ENCODE measurements at regions not wholly inside any gene's neighbourhood (a gene's known extent, or its start where the extent isn't known, plus 50 kb on each side); places are given as distances from the start of the nearest gene placed in this dataset.

DNA sequence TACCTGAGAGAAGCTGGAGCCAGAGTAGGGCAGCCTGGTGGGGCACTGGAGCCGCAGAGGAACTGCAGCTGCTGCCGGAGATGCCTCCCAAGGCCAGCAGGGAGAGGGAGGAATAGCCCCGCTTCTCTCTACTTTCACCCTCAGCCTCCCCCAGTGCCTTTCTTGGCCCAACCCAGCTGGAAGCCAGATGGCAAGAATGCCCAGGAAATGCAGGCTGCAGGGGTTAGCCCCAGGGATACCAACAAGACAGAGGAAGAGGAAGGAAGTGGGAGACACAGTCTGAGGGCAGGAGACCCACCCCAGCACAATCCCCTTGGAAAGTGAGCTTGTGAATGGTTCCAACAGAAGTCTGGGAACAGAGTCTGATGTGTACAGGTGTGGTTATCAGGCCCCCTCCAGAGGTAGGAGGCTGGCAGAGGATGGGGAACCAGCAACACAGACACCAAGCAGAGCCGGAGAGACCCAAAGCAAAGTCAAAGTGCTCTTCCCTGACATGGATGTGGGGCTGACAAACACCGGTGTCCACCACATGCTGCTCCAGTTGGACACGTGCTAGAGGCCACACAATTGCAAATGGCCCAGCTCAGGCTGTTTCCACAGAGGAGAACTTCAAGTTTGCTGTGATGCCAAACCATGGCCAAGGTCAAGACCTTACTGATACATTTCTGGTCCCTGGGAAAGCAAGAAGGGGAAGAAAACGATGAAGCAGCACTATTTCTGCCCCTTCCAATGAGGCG, 418.8 kb upstream of the PROK2 start:
- no peak overlapping the region for H3K27ac ChIP-seq
- no peaks in the 10 kb centered on the region for H3K36me3 ChIP-seq
- H3K27me3 ChIP-seq, result no peaks in the 10 kb centered on the region
- no peak for DNase-seq (ENCODE audit: extremely low spot score in 2 of 2)
- intact Hi-C loops (cut with DNase I), result no loop called here
- H3K4me3 ChIP-seq, result no peak overlapping the region
- no peaks in the 10 kb centered on the region for H3K9me3 ChIP-seq
- H3K4me1 ChIP-seq, result no peaks in the 10 kb centered on the region
- TF ChIP-seq POLR2AphosphoS5 (IDR thresholded peaks at IDR 0.05; ENCODE audit: insufficient read depth in 1 of 2, low read depth in 1 of 2) (no peak), POLR2A (IDR thresholded peaks at IDR 0.05) (no peak)
- TF ChIP-seq, protein P1, sequence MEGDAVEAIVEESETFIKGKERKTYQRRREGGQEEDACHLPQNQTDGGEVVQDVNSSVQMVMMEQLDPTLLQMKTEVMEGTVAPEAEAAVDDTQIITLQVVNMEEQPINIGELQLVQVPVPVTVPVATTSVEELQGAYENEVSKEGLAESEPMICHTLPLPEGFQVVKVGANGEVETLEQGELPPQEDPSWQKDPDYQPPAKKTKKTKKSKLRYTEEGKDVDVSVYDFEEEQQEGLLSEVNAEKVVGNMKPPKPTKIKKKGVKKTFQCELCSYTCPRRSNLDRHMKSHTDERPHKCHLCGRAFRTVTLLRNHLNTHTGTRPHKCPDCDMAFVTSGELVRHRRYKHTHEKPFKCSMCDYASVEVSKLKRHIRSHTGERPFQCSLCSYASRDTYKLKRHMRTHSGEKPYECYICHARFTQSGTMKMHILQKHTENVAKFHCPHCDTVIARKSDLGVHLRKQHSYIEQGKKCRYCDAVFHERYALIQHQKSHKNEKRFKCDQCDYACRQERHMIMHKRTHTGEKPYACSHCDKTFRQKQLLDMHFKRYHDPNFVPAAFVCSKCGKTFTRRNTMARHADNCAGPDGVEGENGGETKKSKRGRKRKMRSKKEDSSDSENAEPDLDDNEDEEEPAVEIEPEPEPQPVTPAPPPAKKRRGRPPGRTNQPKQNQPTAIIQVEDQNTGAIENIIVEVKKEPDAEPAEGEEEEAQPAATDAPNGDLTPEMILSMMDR (IDR thresholded peaks at IDR 0.05), result no peak

GRCh38 chr3:72203105-72203504, 418.2 kb upstream of the PROK2 start:
- Histone ChIP-seq H3K4me3 (no peak overlapping the region), H3K9me3 (no peaks in the 10 kb centered on the region), H3K27me3 (no peaks in the 10 kb centered on the region), H3K4me1 (no peaks in the 10 kb centered on the region), H3K36me3 (no peaks in the 10 kb centered on the region), H3K27ac (no peak overlapping the region)
- no peak for DNase-seq (ENCODE audit: extremely low spot score in 2 of 2)
- TF ChIP-seq POLR2A (IDR thresholded peaks at IDR 0.05) (no peak), POLR2AphosphoS5 (IDR thresholded peaks at IDR 0.05; ENCODE audit: insufficient read depth in 1 of 2, low read depth in 1 of 2) (no peak)
- TF ChIP-seq, protein P1 (IDR thresholded peaks at IDR 0.05), result no peak
- intact Hi-C loops (cut with DNase I), result no loop called here

DNA sequence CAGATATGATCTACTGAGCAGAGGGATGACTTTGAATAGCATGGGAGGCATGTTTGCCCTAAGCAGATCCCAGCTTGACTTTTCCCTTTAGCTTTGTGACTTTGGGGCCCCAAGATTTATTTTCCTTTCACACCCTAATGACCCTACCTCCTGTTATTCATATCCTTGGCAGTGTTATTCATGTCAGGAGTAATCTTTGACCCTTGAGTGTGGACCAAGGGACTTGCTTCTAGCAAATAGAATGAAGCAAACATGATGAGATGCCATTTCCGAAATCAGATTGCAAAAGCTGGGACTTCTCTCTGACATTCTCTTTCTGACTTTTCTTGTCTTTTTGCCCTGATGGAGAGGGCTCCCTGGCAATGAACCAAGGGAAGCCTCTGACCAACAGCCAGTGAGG, 415.4 kb upstream of the PROK2 start:
- no peak for DNase-seq (ENCODE audit: extremely low spot score in 2 of 2)
- H3K27me3 ChIP-seq, result no peaks in the 10 kb centered on the region
- intact Hi-C loops (cut with DNase I), result no loop called here
- no peaks in the 10 kb centered on the region for H3K36me3 ChIP-seq
- H3K27ac ChIP-seq, result no peak overlapping the region
- no peaks in the 10 kb centered on the region for H3K4me1 ChIP-seq
- no peak overlapping the region for H3K4me3 ChIP-seq
- TF ChIP-seq POLR2AphosphoS5 (IDR thresholded peaks at IDR 0.05; ENCODE audit: insufficient read depth in 1 of 2, low read depth in 1 of 2), result no peak
- TF ChIP-seq POLR2A (IDR thresholded peaks at IDR 0.05), result no peak
- TF ChIP-seq, protein P1 (IDR thresholded peaks at IDR 0.05), result no peak
- H3K9me3 ChIP-seq, result no peaks in the 10 kb centered on the region

DNA sequence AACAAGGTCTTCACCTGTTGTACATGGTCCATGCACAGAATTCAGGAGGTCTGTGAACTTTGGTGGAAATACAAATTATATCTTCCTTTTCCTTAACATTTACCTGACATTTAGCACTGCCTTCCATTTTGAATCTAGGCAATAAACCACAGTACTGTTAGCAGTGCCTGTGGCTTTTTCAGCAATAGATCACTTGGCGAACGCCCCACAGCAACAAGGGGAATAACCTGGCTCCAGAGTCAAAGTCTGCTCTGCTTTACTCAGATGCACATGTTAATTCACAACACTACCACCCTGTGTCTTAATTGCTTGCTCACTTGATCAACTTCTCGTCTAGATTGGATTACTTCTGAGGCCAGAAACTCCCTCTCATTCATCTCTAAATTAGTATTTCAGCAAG, 414.6 kb upstream of the PROK2 start:
- Histone ChIP-seq H3K36me3 (no peaks in the 10 kb centered on the region), H3K27me3 (no peaks in the 10 kb centered on the region), H3K27ac (no peak overlapping the region), H3K4me1 (no peaks in the 10 kb centered on the region), H3K4me3 (no peak overlapping the region), H3K9me3 (no peaks in the 10 kb centered on the region)
- DNase-seq (ENCODE audit: extremely low spot score in 2 of 2), result no peak
- intact Hi-C loops (cut with DNase I), result no loop called here
- TF ChIP-seq, protein P1 (IDR thresholded peaks at IDR 0.05), result no peak
- no peak for TF ChIP-seq POLR2AphosphoS5 (IDR thresholded peaks at IDR 0.05; ENCODE audit: insufficient read depth in 1 of 2, low read depth in 1 of 2)
- no peak for TF ChIP-seq POLR2A (IDR thresholded peaks at IDR 0.05)

GRCh38 chr3:72196377-72196929, 411.5 kb upstream of the PROK2 start:
- H3K27me3 ChIP-seq, result no peaks in the 10 kb centered on the region
- H3K4me3 ChIP-seq, result no peak overlapping the region
- no peak for TF ChIP-seq POLR2A (IDR thresholded peaks at IDR 0.05)
- no peak for TF ChIP-seq POLR2AphosphoS5 (IDR thresholded peaks at IDR 0.05; ENCODE audit: insufficient read depth in 1 of 2, low read depth in 1 of 2)
- TF ChIP-seq, protein P1 (IDR thresholded peaks at IDR 0.05), result no peak
- no peaks in the 10 kb centered on the region for H3K36me3 ChIP-seq
- no peak overlapping the region for H3K27ac ChIP-seq
- H3K9me3 ChIP-seq, result no peaks in the 10 kb centered on the region
- no peaks in the 10 kb centered on the region for H3K4me1 ChIP-seq
- DNase-seq (ENCODE audit: extremely low spot score in 2 of 2), result no peak
- intact Hi-C loops (cut with DNase I), result no loop called here

All from vagina (tissue), 2 donors.